B cell (primary cell): ENCODE measurements at regions not wholly inside any gene's neighbourhood (a gene's known extent, or its start where the extent isn't known, plus 50 kb on each side); places are given as distances from the start of the nearest gene placed in this dataset.

Experiments used
- ATAC-seq: fragments of 200-7000 bp; cut with Tn5 transposase; one replicate; pipeline ENCODE4 v1.10.0; 2021; ENCODE audit warnings: low read depth, mild to moderate bottlenecking, moderate number of reproducible peaks, moderate library complexity
- CTCF ChIA-PET: fragments of 350-600 bp; sonication (Branson Sonifier 250); formaldehyde crosslinking; loops from one replicate; lab custom pipeline; 2021; ENCODE audit warnings: antibody characterized with exemption, inconsistent platforms; lab: Charles Lee
- POLR2A ChIA-PET: fragments of 350-600 bp; sonication (Branson Sonifier 250); formaldehyde crosslinking; loops from one replicate; lab custom pipeline; 2021; ENCODE audit warnings: antibody characterized with exemption; lab: Charles Lee
- DNase-seq: peaks from one replicate; pipeline ENCODE4 v3.0.0; 2013
- H2AFZ ChIP-seq: 2 replicates; pipeline ENCODE4 v1.6.1; 2012; ENCODE audit warnings: mild to moderate bottlenecking, low read depth, low read length; ENCODE audit not compliant: insufficient read depth, poor library complexity, severe bottlenecking
- H3K27ac ChIP-seq, 2 donors: 1 replicate in 1 of 2; 2 replicates in 1 of 2; pipeline ENCODE4 v1.5.1; 2012 to 2013; ENCODE audit warnings: low read length in 2 of 2, mild to moderate bottlenecking in 2 of 2, moderate library complexity in 1 of 2
- H3K27me3 ChIP-seq, 4 experiments: fragments of 200-600 bp in 1 of 4; sonication (generic) in 1 of 4; replicated peaks in 1 of 4; 1 replicate in 2 of 4; 2 replicates in 2 of 4; pipeline versions ENCODE4 v1.6.1 to v1.7.0; 2013 to 2016; ENCODE audit warnings: low read length in 3 of 4, mild to moderate bottlenecking in 2 of 4, mixed read lengths in 1 of 4, moderate library complexity in 1 of 4; ENCODE audit not compliant: insufficient read depth in 4 of 4, control insufficient read depth in 3 of 4; ENCODE audit errors: control extremely low read depth in 1 of 4
- H3K36me3 ChIP-seq, 2 experiments: replicated peaks in 1 of 2; 1 replicate in 1 of 2; 2 replicates in 1 of 2; pipeline versions ENCODE4 v1.6.1 to v1.7.1; 2013; ENCODE audit warnings: low read length in 1 of 2; ENCODE audit not compliant: insufficient read depth in 2 of 2, control insufficient read depth in 1 of 2; ENCODE audit errors: control extremely low read depth in 1 of 2, extremely low read depth in 1 of 2
- H3K4me1 ChIP-seq, 2 donors: fragments of 200-600 bp in 1 of 2; sonication (generic) in 1 of 2; 1 replicate in 1 of 2; 2 replicates in 1 of 2; pipeline versions ENCODE4 v1.5.1 to v1.6.1; 2013 to 2017; ENCODE audit warnings: low read length in 2 of 2; ENCODE audit not compliant: control insufficient read depth in 2 of 2, insufficient read depth in 2 of 2
- H3K4me2 ChIP-seq: replicated peaks from 2 replicates; pipeline ENCODE3; 2012; ENCODE audit warnings: mild to moderate bottlenecking, low read depth, low read length; ENCODE audit not compliant: poor library complexity, severe bottlenecking
- H3K4me3 ChIP-seq, 5 experiments: fragments of 200-600 bp in 1 of 5; sonication (generic) in 1 of 5; 1 replicate in 3 of 5; 2 replicates in 2 of 5; pipeline versions ENCODE4 v1.5.1 to v1.7.0; 2011 to 2016; ENCODE audit warnings: low read length in 4 of 5, mild to moderate bottlenecking in 4 of 5, low read depth in 2 of 5, control low read depth in 1 of 5, moderate library complexity in 1 of 5; ENCODE audit not compliant: insufficient read depth in 1 of 5; ENCODE audit errors: control extremely low read depth in 1 of 5, extremely low read depth in 1 of 5
- H3K79me2 ChIP-seq: fragments of 200-600 bp; sonication (generic); one replicate; pipeline ENCODE4 v1.6.0; 2016; ENCODE audit warnings: low read length; ENCODE audit not compliant: control insufficient read depth, insufficient read depth
- H3K9ac ChIP-seq: fragments of 200-600 bp; sonication (generic); 2 replicates; pipeline ENCODE4 v1.6.1; 2017; ENCODE audit warnings: mild to moderate bottlenecking, low read length, moderate library complexity
- H3K9me3 ChIP-seq, 3 donors: one replicate each; pipeline versions ENCODE4 v1.6.1 to v1.7.1; 2013; ENCODE audit warnings: low read length in 2 of 3; ENCODE audit not compliant: control insufficient read depth in 2 of 3, insufficient read depth in 1 of 3; ENCODE audit errors: control extremely low read depth in 1 of 3
- H4K20me1 ChIP-seq: 2 replicates; pipeline ENCODE4 v1.6.0; 2012; ENCODE audit warnings: mild to moderate bottlenecking, low read length; ENCODE audit not compliant: insufficient read depth, control insufficient read depth, poor library complexity, severe bottlenecking
- H3K27ac Mint-ChIP-seq: one replicate; pipeline ENCODE4 v1.8.0; 2021; ENCODE audit warnings: mixed read lengths
- H3K27me3 Mint-ChIP-seq: one replicate; pipeline ENCODE4 v1.8.0; 2021; ENCODE audit warnings: mixed read lengths
- H3K4me1 Mint-ChIP-seq: one replicate; pipeline ENCODE4 v1.8.0; 2021; ENCODE audit warnings: mixed read lengths
- H3K4me3 Mint-ChIP-seq: one replicate; pipeline ENCODE4 v1.8.0; 2021; ENCODE audit warnings: mixed read lengths
- H3K9me3 Mint-ChIP-seq: one replicate; pipeline ENCODE4 v1.8.0; 2022; ENCODE audit warnings: mixed read lengths; ENCODE audit not compliant: insufficient read depth
- CTCF ChIP-seq: fragments of 200-600 bp; IDR thresholded peaks from one replicate; pipeline ENCODE4 v1.8.0; 2022; ENCODE audit warnings: antibody characterized with exemption, mild to moderate bottlenecking
- EZH2 ChIP-seq: IDR thresholded peaks from 2 replicates; pipeline ENCODE4 v1.6.1; 2012; ENCODE audit warnings: borderline replicate concordance, low read depth, mild to moderate bottlenecking, moderate library complexity, low read length; ENCODE audit not compliant: insufficient read depth, poor library complexity, severe bottlenecking
- WGBS: methylation state at CpG from one replicate; pipeline ENCODE4 v1.1.5; 2013; ENCODE audit warnings: missing lambda C conversion rate; ENCODE audit not compliant: insufficient coverage; 5-methylcytosine and 5-hydroxymethylcytosine counted together
- intact Hi-C: fragments of 100-400 bp; cut with micrococcal nuclease; formaldehyde crosslinking; loops from one replicate; pipeline ENCODE4 v1.10.0; 2022

GRCh38 chr4:102444752-102445151, 56.4 kb upstream of the NFKB1 start:
- Histone ChIP-seq H3K9me3 (no peaks in the 10 kb centered on the region), H3K27me3 (no peaks in the 10 kb centered on the region), H3K79me2 (no peaks in the 10 kb centered on the region), H3K4me3 (no peak overlapping the region), H3K36me3 (no peaks in the 10 kb centered on the region), H3K9ac (no peak overlapping the region), H3K4me2 (no peak overlapping the region), H2AFZ (no peak overlapping the region), H3K4me1 (no peaks in the 10 kb centered on the region), H4K20me1 (no peaks in the 10 kb centered on the region), H3K27ac (no peak overlapping the region)
- intact Hi-C loops: loop anchor here (5.0 kb wide), 1 partner anchor 58 kb away; the partner anchor contains the start of gene NFKB1
- Mint-ChIP-seq H3K4me3 (no peak overlapping the region), H3K9me3 (no peaks in the 10 kb centered on the region), H3K4me1 (no peaks in the 10 kb centered on the region), H3K27ac (no peak overlapping the region), H3K27me3 (no peaks in the 10 kb centered on the region)
- WGBS: 100% methylated on average over 2 of the region's 4 CpGs
- ATAC-seq (no peak), DNase-seq (no peak)
- ChIA-PET POLR2A (no interaction called here), CTCF (interaction anchor here (0.9 kb wide), 1 partner anchor 14 kb away, joined by 7 read pairs; no protein-coding TSS in a partner anchor)
- no peak for TF ChIP-seq EZH2
- TF ChIP-seq CTCF: no peak

- H3K4me3 Mint-ChIP-seq: no peak overlapping the region
- H3K27ac ChIP-seq: no peak overlapping the region
- no peaks in the 10 kb centered on the region for H3K27me3 ChIP-seq
- ChIA-PET CTCF (interaction anchor here (0.5 to 1.4 kb wide), 5 partner anchors 14 to 656 kb away, joined by 3 read pairs; no protein-coding TSS in a partner anchor), POLR2A (no interaction called here)
- WGBS: 100% methylated on average over 1 of the region's 2 CpGs
- H4K20me1 ChIP-seq: no peaks in the 10 kb centered on the region
- no peak overlapping the region for H3K4me3 ChIP-seq
- intact Hi-C loops: loop anchor here (5.0 kb wide), 1 partner anchor 57 kb away; the partner anchor contains the start of gene NFKB1
- H3K79me2 ChIP-seq: no peaks in the 10 kb centered on the region
- no peak for TF ChIP-seq CTCF
- TF ChIP-seq EZH2: no peak
- H3K27ac Mint-ChIP-seq: no peak overlapping the region
- H3K9me3 ChIP-seq: no peaks in the 10 kb centered on the region
- ATAC-seq: no peak
- no peaks in the 10 kb centered on the region for H3K9me3 Mint-ChIP-seq
- H3K4me1 Mint-ChIP-seq: no peaks in the 10 kb centered on the region
- H3K4me1 ChIP-seq: no peaks in the 10 kb centered on the region
- H2AFZ ChIP-seq: no peak overlapping the region
- no peak overlapping the region for H3K4me2 ChIP-seq
- H3K36me3 ChIP-seq: no peaks in the 10 kb centered on the region
- H3K9ac ChIP-seq: no peak overlapping the region
- no peak for DNase-seq
- H3K27me3 Mint-ChIP-seq: no peaks in the 10 kb centered on the region
Observed at GRCh38 chr4:102445213-102445612, 55.9 kb upstream of the NFKB1 start.
